ENCODE measurements at regions not wholly inside any gene's neighbourhood (a gene's known extent, or its start where the extent isn't known, plus 50 kb on each side); places are given as distances from the start of the nearest gene placed in this dataset.

DNA sequence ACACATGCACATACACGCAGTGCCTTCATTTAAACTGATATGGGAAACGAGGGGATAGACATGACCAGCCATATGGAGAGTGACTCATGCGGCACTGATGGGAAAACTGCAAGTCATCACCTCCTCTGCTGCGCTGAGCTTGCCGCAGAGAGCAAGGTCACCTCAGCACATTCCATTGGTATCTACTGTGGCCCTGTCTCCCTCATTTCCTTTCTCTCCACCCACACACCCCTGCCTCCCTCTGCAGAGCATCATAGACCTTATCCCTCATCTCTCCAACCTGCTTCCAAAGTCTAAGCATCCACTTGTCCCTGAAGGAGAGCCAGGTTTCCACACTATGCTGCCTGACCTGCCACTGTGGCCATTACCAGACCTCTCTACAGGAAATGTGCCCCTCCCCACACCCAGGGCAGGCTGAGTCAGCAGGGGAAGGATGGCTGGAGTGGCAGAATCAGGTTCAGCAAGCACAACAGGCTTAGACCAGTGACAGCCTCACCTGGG is 116.9 kb upstream of the SNX19 start:
- DNase-seq (ENCODE audit: low spot score) (no peak), ATAC-seq (ENCODE audit: low FRiP score) (no peak)
- TF ChIP-seq, protein P1, sequence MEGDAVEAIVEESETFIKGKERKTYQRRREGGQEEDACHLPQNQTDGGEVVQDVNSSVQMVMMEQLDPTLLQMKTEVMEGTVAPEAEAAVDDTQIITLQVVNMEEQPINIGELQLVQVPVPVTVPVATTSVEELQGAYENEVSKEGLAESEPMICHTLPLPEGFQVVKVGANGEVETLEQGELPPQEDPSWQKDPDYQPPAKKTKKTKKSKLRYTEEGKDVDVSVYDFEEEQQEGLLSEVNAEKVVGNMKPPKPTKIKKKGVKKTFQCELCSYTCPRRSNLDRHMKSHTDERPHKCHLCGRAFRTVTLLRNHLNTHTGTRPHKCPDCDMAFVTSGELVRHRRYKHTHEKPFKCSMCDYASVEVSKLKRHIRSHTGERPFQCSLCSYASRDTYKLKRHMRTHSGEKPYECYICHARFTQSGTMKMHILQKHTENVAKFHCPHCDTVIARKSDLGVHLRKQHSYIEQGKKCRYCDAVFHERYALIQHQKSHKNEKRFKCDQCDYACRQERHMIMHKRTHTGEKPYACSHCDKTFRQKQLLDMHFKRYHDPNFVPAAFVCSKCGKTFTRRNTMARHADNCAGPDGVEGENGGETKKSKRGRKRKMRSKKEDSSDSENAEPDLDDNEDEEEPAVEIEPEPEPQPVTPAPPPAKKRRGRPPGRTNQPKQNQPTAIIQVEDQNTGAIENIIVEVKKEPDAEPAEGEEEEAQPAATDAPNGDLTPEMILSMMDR (IDR thresholded peaks at IDR 0.05), result no peak

DNA sequence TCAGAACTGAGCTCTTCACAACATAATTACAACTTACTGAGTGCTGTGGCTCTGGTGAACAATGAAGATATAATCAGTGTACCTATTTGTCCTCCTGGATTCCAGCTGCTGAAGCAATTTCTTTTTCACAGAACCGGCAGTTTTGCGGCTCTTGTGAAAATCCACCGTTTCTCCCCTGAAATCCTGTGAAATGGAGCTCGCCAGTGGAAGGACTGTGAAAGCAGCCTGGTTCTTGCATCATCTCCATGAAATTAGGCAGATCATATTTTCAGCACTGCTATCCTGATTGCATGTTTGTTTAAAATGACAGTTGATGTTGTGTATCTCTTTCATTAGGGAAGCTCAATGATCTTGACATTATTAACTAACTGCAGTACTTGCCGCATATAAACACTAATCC is 120.2 kb upstream of the SNX19 start:
- TF ChIP-seq, protein P1 (IDR thresholded peaks at IDR 0.05), result no peak
- ATAC-seq (ENCODE audit: low FRiP score) (no peak), DNase-seq (ENCODE audit: low spot score) (no peak)

GRCh38 chr11:131037873-131038272 is 121.6 kb upstream of the SNX19 start:
- DNase-seq (ENCODE audit: low spot score), result no peak
- TF ChIP-seq, protein P1 (IDR thresholded peaks at IDR 0.05), result no peak
- no peak for ATAC-seq (ENCODE audit: low FRiP score)

GRCh38 chr11:131038597-131038996 is 122.3 kb upstream of the SNX19 start:
- DNase-seq (ENCODE audit: low spot score) (no peak), ATAC-seq (ENCODE audit: low FRiP score) (no peak)
- TF ChIP-seq, protein P1 (IDR thresholded peaks at IDR 0.05), result no peak

DNA sequence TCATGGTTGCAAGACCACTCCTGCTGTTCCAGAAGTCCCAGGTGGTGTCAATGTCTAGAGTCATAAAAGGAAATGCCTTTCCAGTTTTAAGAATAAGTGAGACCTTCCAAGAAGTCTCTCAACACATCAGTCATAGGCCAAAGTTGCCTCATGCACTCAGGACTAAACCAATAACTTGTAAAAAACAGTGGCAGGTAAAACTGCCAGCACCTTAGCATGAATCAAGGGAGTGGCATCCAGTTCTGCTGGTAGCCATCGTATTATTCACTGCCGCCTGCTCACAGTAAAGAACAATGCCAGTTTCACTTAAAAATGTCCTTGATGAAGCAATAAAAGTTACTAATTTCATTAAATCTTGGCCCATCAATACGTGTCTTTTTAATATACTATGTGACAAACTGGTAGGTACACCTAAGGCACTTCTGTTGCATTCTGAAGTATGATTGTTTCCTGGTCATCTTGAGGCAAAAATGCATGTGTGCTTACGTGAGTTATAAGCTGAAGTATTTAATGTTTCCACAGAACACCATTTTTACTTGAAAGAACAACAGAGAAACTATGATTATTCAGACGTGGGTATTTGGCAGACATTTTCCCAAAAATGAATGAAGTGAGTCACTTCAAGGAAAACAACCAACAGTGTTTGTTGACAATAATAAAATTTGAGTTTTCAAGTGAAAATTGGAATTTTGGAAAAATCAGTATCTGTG is 125.2 kb upstream of the SNX19 start:
- ATAC-seq (ENCODE audit: low FRiP score), result no peak
- TF ChIP-seq, protein P1 (IDR thresholded peaks at IDR 0.05), result no peak
- no peak for DNase-seq (ENCODE audit: low spot score)

GRCh38 chr11:131042041-131042390 is 125.7 kb upstream of the SNX19 start:
- no peak for ATAC-seq (ENCODE audit: low FRiP score)
- TF ChIP-seq, protein P1 (IDR thresholded peaks at IDR 0.05), result no peak
- no peak for DNase-seq (ENCODE audit: low spot score)

- DNase-seq (ENCODE audit: low spot score), result no peak
- TF ChIP-seq, protein P1 (IDR thresholded peaks at IDR 0.05), result no peak
- no peak for ATAC-seq (ENCODE audit: low FRiP score)
Measured at GRCh38 chr11:131043251-131043650, 127.0 kb upstream of the SNX19 start.

All from omental fat pad (tissue), 3 donors.